Keratinocyte (primary cell): ENCODE measurements at regions not wholly inside any gene's neighbourhood (a gene's known extent, or its start where the extent isn't known, plus 50 kb on each side); places are given as distances from the start of the nearest gene placed in this dataset.

Experiments
- DNase-seq: peaks from one replicate; pipeline ENCODE4 v3.0.0-alpha.2; 2011; ENCODE audit warnings: low read depth, missing footprints, low spot score
- FAIRE-seq: peaks from 2 replicates; lab custom pipeline; 2011; peaks lifted over from hg19 to GRCh38; lab: Jason Lieb, UNC
- H2AFZ ChIP-seq: 2 replicates; pipeline ENCODE4 v1.6.0; 2012; ENCODE audit warnings: low read length, control low read depth, inconsistent platforms; ENCODE audit not compliant: control insufficient read depth
- H3K27ac ChIP-seq: 2 replicates; pipeline ENCODE4 v1.5.1; 2011; ENCODE audit warnings: low read length; ENCODE audit not compliant: control insufficient read depth, insufficient read depth
- H3K27me3 ChIP-seq: 3 replicates; pipeline ENCODE4 v1.6.0; 2011; ENCODE audit warnings: low read length; ENCODE audit not compliant: control insufficient read depth, insufficient read depth; ENCODE audit errors: extremely low read depth
- H3K36me3 ChIP-seq, 2 experiments: 2 replicates in 1 of 2; 3 replicates in 1 of 2; pipeline ENCODE4 v1.5.1; 2011; ENCODE audit warnings: low read length in 2 of 2, mild to moderate bottlenecking in 1 of 2; ENCODE audit not compliant: control insufficient read depth in 2 of 2, insufficient read depth in 2 of 2; ENCODE audit errors: extremely low read depth in 1 of 2
- H3K4me1 ChIP-seq: 3 replicates; pipeline ENCODE4 v1.5.1; 2011; ENCODE audit warnings: low read length; ENCODE audit not compliant: control insufficient read depth, insufficient read depth; ENCODE audit errors: extremely low read depth
- H3K4me2 ChIP-seq: 3 replicates; pipeline ENCODE4 v1.6.0; 2011; ENCODE audit warnings: low read depth, low read length; ENCODE audit not compliant: control insufficient read depth, insufficient read depth; ENCODE audit errors: extremely low read depth
- H3K4me3 ChIP-seq, 3 experiments: fragments of 200-600 bp in 1 of 3; sonication (generic) in 1 of 3; 2 replicates in 2 of 3; 3 replicates in 1 of 3; pipeline ENCODE4 v1.5.1; 2011 to 2016; ENCODE audit warnings: low read length in 3 of 3, mild to moderate bottlenecking in 3 of 3, control low read depth in 2 of 3, inconsistent platforms in 1 of 3, low read depth in 1 of 3, mixed read lengths in 1 of 3, mixed run types in 1 of 3, moderate library complexity in 1 of 3; ENCODE audit not compliant: control insufficient read depth in 2 of 3, insufficient read depth in 2 of 3; ENCODE audit errors: extremely low read depth in 1 of 3
- H3K79me2 ChIP-seq: 2 replicates; pipeline ENCODE4 v1.6.0; 2012; ENCODE audit warnings: low read length; ENCODE audit not compliant: control insufficient read depth, insufficient read depth
- H3K9ac ChIP-seq: 3 replicates; pipeline ENCODE4 v1.6.0; 2011; ENCODE audit warnings: low read length; ENCODE audit not compliant: control insufficient read depth, insufficient read depth; ENCODE audit errors: extremely low read depth
- H3K9me1 ChIP-seq: 3 replicates; pipeline ENCODE4 v1.6.0; 2011; ENCODE audit warnings: low read length; ENCODE audit not compliant: control insufficient read depth, insufficient read depth; ENCODE audit errors: extremely low read depth
- H3K9me3 ChIP-seq: 2 replicates; pipeline ENCODE4 v1.5.1; 2012; ENCODE audit warnings: low read depth, low read length; ENCODE audit not compliant: control insufficient read depth
- H4K20me1 ChIP-seq: 3 replicates; pipeline ENCODE4 v1.6.0; 2011; ENCODE audit warnings: low read length; ENCODE audit not compliant: control insufficient read depth, insufficient read depth; ENCODE audit errors: extremely low read depth
- EZH2 ChIP-seq: IDR thresholded peaks from one replicate; pipeline ENCODE4 v1.6.1; 2012; ENCODE audit warnings: inconsistent platforms, mild to moderate bottlenecking, low read length, moderate library complexity
- dilution Hi-C: fragments of 300-500 bp; cut with MboI; formaldehyde crosslinking; loops from one replicate; pipeline ENCODE4 v1.7.0; 2020; ENCODE audit warnings: low sequenced_read_pairs; ENCODE audit not compliant: extremely low pct_ligation_motif_present
- TF ChIP-seq, protein P1 (sequence below), 3 experiments: IDR thresholded peaks in 1 of 3; conservative IDR thresholded peaks in 1 of 3; optimal IDR thresholded peaks in 1 of 3; 2 replicates in 2 of 3; 3 replicates in 1 of 3; pipeline versions ENCODE3 to v1.5.1; 2011; ENCODE audit warnings: low read length in 3 of 3, mild to moderate bottlenecking in 3 of 3, moderate library complexity in 2 of 3, control low read depth in 1 of 3, inconsistent platforms in 1 of 3; ENCODE audit not compliant: insufficient read depth in 2 of 3; ENCODE audit errors: extremely low read depth in 1 of 3

DNA sequence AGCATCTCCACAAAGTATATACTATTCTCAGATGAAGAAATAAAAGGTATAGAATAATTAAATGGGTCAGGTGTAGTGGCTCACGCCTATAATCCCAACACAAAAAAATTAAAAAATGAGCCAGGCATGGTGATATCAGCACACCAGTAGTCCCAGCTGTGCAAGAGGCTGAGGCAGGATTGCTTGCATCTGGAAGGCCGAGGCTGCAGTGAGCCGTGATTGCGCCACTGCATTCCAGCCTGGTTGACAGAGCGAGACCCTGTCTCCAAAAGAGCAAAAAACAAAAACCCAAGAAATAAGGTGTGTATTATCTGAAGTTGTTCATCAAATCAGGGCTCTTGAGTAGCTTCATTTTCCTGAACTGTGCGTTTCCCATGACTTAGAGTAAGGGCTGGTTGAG, 83.2 kb upstream of the MYO10 start:
- H3K27ac ChIP-seq: no peak overlapping the region
- peaks cover 10% of the 10 kb centered on the region for H3K4me1 ChIP-seq
- H3K36me3 ChIP-seq: no peaks in the 10 kb centered on the region
- no peaks in the 10 kb centered on the region for H4K20me1 ChIP-seq
- H3K27me3 ChIP-seq: no peaks in the 10 kb centered on the region
- TF ChIP-seq, protein P1, sequence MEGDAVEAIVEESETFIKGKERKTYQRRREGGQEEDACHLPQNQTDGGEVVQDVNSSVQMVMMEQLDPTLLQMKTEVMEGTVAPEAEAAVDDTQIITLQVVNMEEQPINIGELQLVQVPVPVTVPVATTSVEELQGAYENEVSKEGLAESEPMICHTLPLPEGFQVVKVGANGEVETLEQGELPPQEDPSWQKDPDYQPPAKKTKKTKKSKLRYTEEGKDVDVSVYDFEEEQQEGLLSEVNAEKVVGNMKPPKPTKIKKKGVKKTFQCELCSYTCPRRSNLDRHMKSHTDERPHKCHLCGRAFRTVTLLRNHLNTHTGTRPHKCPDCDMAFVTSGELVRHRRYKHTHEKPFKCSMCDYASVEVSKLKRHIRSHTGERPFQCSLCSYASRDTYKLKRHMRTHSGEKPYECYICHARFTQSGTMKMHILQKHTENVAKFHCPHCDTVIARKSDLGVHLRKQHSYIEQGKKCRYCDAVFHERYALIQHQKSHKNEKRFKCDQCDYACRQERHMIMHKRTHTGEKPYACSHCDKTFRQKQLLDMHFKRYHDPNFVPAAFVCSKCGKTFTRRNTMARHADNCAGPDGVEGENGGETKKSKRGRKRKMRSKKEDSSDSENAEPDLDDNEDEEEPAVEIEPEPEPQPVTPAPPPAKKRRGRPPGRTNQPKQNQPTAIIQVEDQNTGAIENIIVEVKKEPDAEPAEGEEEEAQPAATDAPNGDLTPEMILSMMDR (optimal IDR thresholded peaks at IDR 0.05 in 1 of 3, IDR thresholded peaks at IDR 0.05 in 1 of 3, conservative IDR thresholded peaks at IDR 0.05 in 1 of 3; ENCODE audit: extremely low read depth in 1 of 3, insufficient read depth in 2 of 3, low read length in 3 of 3): no peak
- TF ChIP-seq EZH2: no peak
- H3K79me2 ChIP-seq: no peaks in the 10 kb centered on the region
- H3K9me3 ChIP-seq: no peaks in the 10 kb centered on the region
- H2AFZ ChIP-seq: no peak overlapping the region
- no peaks in the 10 kb centered on the region for H3K9me1 ChIP-seq
- dilution Hi-C loops: no loop called here
- FAIRE-seq (no peak), DNase-seq (no peak)
- no peak overlapping the region for H3K4me3 ChIP-seq
- H3K4me2 ChIP-seq: no peak overlapping the region
- H3K9ac ChIP-seq: no peak overlapping the region

GRCh38 chr5:17020678-17021601, 84.9 kb upstream of the MYO10 start:
- H3K27ac ChIP-seq: no peak overlapping the region
- no peaks in the 10 kb centered on the region for H3K79me2 ChIP-seq
- no peak overlapping the region for H3K4me3 ChIP-seq
- no peak overlapping the region for H3K9ac ChIP-seq
- TF ChIP-seq, protein P1 (optimal IDR thresholded peaks at IDR 0.05 in 1 of 3, IDR thresholded peaks at IDR 0.05 in 1 of 3, conservative IDR thresholded peaks at IDR 0.05 in 1 of 3; ENCODE audit: extremely low read depth in 1 of 3, insufficient read depth in 2 of 3, low read length in 3 of 3): no peak
- TF ChIP-seq EZH2: no peak
- peak overlapping the region; percentile 39 for H3K4me2 ChIP-seq
- H3K4me1 ChIP-seq: peaks cover 20% of the 10 kb centered on the region
- DNase-seq (no peak), FAIRE-seq (no peak)
- no peaks in the 10 kb centered on the region for H3K27me3 ChIP-seq
- dilution Hi-C loops: no loop called here
- peak overlapping the region; percentile 20 for H2AFZ ChIP-seq
- no peaks in the 10 kb centered on the region for H3K36me3 ChIP-seq
- no peaks in the 10 kb centered on the region for H3K9me3 ChIP-seq
- no peaks in the 10 kb centered on the region for H4K20me1 ChIP-seq
- H3K9me1 ChIP-seq: no peaks in the 10 kb centered on the region
